Mammary epithelial cell (primary cell): ENCODE measurements at regions not wholly inside any gene's neighbourhood (a gene's known extent, or its start where the extent isn't known, plus 50 kb on each side); places are given as distances from the start of the nearest gene placed in this dataset.

Source experiments
- CTCF ChIP-seq, 2 donors: IDR thresholded peaks in 1 of 2; conservative IDR thresholded peaks in 1 of 2; 2 replicates each; pipeline ENCODE4 v1.5.1; 2011 to 2012; ENCODE audit warnings: inconsistent platforms in 2 of 2, low read length in 2 of 2, mild to moderate bottlenecking in 2 of 2, control low read depth in 1 of 2, low read depth in 1 of 2; ENCODE audit not compliant: insufficient read depth in 1 of 2; ENCODE audit errors: extremely low read depth in 1 of 2
- EZH2 ChIP-seq: IDR thresholded peaks from 2 replicates; pipeline ENCODE4 v1.6.1; 2012; ENCODE audit warnings: low read length, inconsistent platforms, borderline replicate concordance

GRCh38 chr7:49247759-49248158 lies 323.4 kb downstream of the CDC14C start:
- TF ChIP-seq CTCF (conservative IDR thresholded peaks at IDR 0.05 in 1 of 2, IDR thresholded peaks at IDR 0.05 in 1 of 2; ENCODE audit: extremely low read depth in 1 of 2, insufficient read depth in 1 of 2, low read depth in 1 of 2, low read length in 2 of 2): no peak
- no peak for TF ChIP-seq EZH2
